Transverse colon (tissue), 4 donors: ENCODE measurements at regions not wholly inside any gene's neighbourhood (a gene's known extent, or its start where the extent isn't known, plus 50 kb on each side); places are given as distances from the start of the nearest gene placed in this dataset.

Source experiments
- POLR2A ChIP-seq: fragments of 450-650 bp; IDR thresholded peaks from one replicate; pipeline ENCODE4 v1.6.1; 2016; ENCODE audit warnings: antibody characterized with exemption, mild to moderate bottlenecking, moderate library complexity
- POLR2AphosphoS5 ChIP-seq, 3 donors: sonication (generic); formaldehyde crosslinking; IDR thresholded peaks; one replicate each; pipeline ENCODE4 v1.6.1; 2016; ENCODE audit warnings: antibody characterized with exemption in 3 of 3
- TF ChIP-seq, protein P1 (sequence below), 5 experiments: fragments of 200-600 bp in 3 of 5; fragments of 450-650 bp in 2 of 5; sonication (generic) in 3 of 5; IDR thresholded peaks; 1 replicate in 2 of 5; 2 replicates in 3 of 5; pipeline ENCODE4 v1.5.1; 2016 to 2017; ENCODE audit warnings: antibody characterized with exemption in 5 of 5, inconsistent platforms in 3 of 5, mild to moderate bottlenecking in 2 of 5, moderate library complexity in 1 of 5

- TF ChIP-seq POLR2A (no peak), POLR2AphosphoS5 (IDR thresholded peaks at IDR 0.05) (no peak)
- TF ChIP-seq, protein P1, sequence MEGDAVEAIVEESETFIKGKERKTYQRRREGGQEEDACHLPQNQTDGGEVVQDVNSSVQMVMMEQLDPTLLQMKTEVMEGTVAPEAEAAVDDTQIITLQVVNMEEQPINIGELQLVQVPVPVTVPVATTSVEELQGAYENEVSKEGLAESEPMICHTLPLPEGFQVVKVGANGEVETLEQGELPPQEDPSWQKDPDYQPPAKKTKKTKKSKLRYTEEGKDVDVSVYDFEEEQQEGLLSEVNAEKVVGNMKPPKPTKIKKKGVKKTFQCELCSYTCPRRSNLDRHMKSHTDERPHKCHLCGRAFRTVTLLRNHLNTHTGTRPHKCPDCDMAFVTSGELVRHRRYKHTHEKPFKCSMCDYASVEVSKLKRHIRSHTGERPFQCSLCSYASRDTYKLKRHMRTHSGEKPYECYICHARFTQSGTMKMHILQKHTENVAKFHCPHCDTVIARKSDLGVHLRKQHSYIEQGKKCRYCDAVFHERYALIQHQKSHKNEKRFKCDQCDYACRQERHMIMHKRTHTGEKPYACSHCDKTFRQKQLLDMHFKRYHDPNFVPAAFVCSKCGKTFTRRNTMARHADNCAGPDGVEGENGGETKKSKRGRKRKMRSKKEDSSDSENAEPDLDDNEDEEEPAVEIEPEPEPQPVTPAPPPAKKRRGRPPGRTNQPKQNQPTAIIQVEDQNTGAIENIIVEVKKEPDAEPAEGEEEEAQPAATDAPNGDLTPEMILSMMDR (IDR thresholded peaks at IDR 0.05) = no peak
These were observed 232.3 kb upstream of the FGGY start for GRCh38 chr1:59064592-59064991.
